ENCODE measurements at regions not wholly inside any gene's neighbourhood (a gene's known extent, or its start where the extent isn't known, plus 50 kb on each side); places are given as distances from the start of the nearest gene placed in this dataset.
A peak's percentile ranks its signal among the peaks of the same experiment; 100 is the strongest.

GRCh38 chrX:111005166-111005565, 90.8 kb upstream of the PAK3 start:
- CTCF ChIA-PET = no interaction called here
- ATAC-seq (ENCODE audit: poor library complexity) = no peak

DNA sequence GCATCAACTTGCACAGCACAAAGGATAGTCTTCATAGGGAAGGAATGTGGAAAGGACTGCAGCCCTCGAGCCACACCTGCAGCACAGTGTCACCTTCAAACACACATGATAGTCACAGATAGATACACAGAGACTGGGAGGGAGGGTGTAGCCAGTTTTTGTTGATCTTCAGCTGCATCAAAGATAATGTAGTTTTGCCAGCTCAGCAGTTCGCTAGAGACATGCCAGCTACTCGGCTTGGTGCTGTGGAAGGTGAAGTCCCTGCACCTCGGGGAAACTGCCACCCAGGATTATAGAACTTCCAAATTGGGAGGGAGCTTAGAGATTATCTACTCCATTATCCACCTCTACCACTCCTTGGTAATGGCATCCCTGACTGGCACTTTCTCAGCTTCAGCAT, 92.9 kb upstream of the PAK3 start:
- Histone ChIP-seq H3K4me3 (ENCODE audit: low read length) (no peak overlapping the region), H3K27ac (ENCODE audit: low read depth in 1 of 2, low read length in 2 of 2) (no peak overlapping the region), H3K36me3 (ENCODE audit: insufficient read depth, low read length) (no peaks in the 10 kb centered on the region), H3K9me3 (ENCODE audit: control insufficient read depth in 1 of 2, insufficient read depth in 1 of 2, low read length in 2 of 2) (no peaks in the 10 kb centered on the region), H3K4me1 (ENCODE audit: insufficient read depth, low read length) (no peaks in the 10 kb centered on the region), H3K27me3 (ENCODE audit: control insufficient read depth in 1 of 2, insufficient read depth in 2 of 2, low read length in 2 of 2) (no peaks in the 10 kb centered on the region)
- H3K36me3 Mint-ChIP-seq (ENCODE audit: low read depth) = no peaks in the 10 kb centered on the region
- H3K4me1 Mint-ChIP-seq (ENCODE audit: low read depth) = no peaks in the 10 kb centered on the region
- TF ChIP-seq, protein P1, sequence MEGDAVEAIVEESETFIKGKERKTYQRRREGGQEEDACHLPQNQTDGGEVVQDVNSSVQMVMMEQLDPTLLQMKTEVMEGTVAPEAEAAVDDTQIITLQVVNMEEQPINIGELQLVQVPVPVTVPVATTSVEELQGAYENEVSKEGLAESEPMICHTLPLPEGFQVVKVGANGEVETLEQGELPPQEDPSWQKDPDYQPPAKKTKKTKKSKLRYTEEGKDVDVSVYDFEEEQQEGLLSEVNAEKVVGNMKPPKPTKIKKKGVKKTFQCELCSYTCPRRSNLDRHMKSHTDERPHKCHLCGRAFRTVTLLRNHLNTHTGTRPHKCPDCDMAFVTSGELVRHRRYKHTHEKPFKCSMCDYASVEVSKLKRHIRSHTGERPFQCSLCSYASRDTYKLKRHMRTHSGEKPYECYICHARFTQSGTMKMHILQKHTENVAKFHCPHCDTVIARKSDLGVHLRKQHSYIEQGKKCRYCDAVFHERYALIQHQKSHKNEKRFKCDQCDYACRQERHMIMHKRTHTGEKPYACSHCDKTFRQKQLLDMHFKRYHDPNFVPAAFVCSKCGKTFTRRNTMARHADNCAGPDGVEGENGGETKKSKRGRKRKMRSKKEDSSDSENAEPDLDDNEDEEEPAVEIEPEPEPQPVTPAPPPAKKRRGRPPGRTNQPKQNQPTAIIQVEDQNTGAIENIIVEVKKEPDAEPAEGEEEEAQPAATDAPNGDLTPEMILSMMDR (IDR thresholded peaks at IDR 0.05) = no peak
- no peaks in the 10 kb centered on the region for H3K9me3 Mint-ChIP-seq
- ChIA-PET POLR2A (no interaction called here), CTCF (no interaction called here)
- peaks cover under 1% of the 10 kb centered on the region for H3K27me3 Mint-ChIP-seq
- H3K4me3 Mint-ChIP-seq = no peak overlapping the region
- ATAC-seq (ENCODE audit: poor library complexity) (no peak), DNase-seq (no peak)
- no peak overlapping the region for H3K27ac Mint-ChIP-seq
- intact Hi-C loops (cut with DNase I, micrococcal nuclease) = no loop called here

More at GRCh38 chrX:111005166-111005565, 90.8 kb upstream of the PAK3 start:
- Histone ChIP-seq H3K4me1 (ENCODE audit: insufficient read depth, low read length) (no peaks in the 10 kb centered on the region), H3K9me3 (ENCODE audit: control insufficient read depth in 1 of 2, insufficient read depth in 1 of 2, low read length in 2 of 2) (no peaks in the 10 kb centered on the region), H3K4me3 (ENCODE audit: low read length) (no peak overlapping the region), H3K27me3 (ENCODE audit: control insufficient read depth in 1 of 2, insufficient read depth in 2 of 2, low read length in 2 of 2) (no peaks in the 10 kb centered on the region), H3K36me3 (ENCODE audit: insufficient read depth, low read length) (no peaks in the 10 kb centered on the region), H3K27ac (ENCODE audit: low read depth in 1 of 2, low read length in 2 of 2) (no peak overlapping the region)
- intact Hi-C loops (cut with DNase I, micrococcal nuclease) = no loop called here
- Mint-ChIP-seq H3K4me1 (ENCODE audit: low read depth) (no peaks in the 10 kb centered on the region), H3K4me3 (no peak overlapping the region), H3K36me3 (ENCODE audit: low read depth) (no peaks in the 10 kb centered on the region), H3K9me3 (no peaks in the 10 kb centered on the region), H3K27me3 (peaks cover 4% of the 10 kb centered on the region), H3K27ac (no peak overlapping the region)
- POLR2A ChIA-PET = no interaction called here
- no peak for DNase-seq
- TF ChIP-seq, protein P1 (IDR thresholded peaks at IDR 0.05) = no peak

DNA sequence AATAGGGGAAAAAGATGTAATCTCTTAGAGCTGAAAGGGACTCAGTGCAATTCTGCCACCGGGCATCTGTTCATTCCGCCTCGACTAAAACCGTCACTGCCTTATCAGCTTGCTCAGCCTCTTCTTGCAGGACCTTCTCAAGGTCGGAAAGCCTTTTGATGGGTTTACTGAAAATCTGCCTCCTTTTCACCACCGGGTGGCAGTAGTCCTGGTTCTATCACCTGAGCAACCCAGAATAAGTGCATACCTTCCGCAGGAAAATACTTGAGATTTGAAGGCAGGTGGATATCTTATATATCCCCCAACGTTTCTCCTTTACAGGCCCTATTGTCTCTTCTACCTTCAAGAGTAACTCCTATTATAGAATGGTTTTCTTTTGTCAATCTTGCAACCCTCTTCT, 103.4 kb upstream of the PAK3 start:
- no peak overlapping the region for H3K27ac ChIP-seq (ENCODE audit: low read depth in 1 of 2, low read length in 2 of 2)
- ChIA-PET CTCF (interaction anchor here (1.1 kb wide), 1 partner anchor 106 kb away, joined by 3 read pairs; no protein-coding TSS in a partner anchor), POLR2A (no interaction called here)
- ATAC-seq (ENCODE audit: poor library complexity) (no peak), DNase-seq (peak in 10 of 14 experiments; percentile 0 to 56 (median 6))
- H3K36me3 Mint-ChIP-seq (ENCODE audit: low read depth) = no peaks in the 10 kb centered on the region
- TF ChIP-seq, protein P1 (IDR thresholded peaks at IDR 0.05) = peak; percentile 21
- H3K36me3 ChIP-seq (ENCODE audit: insufficient read depth, low read length) = no peaks in the 10 kb centered on the region
- peaks cover 18% of the 10 kb centered on the region for H3K27me3 Mint-ChIP-seq
- H3K4me3 ChIP-seq (ENCODE audit: low read length) = no peak overlapping the region
- H3K4me3 Mint-ChIP-seq = no peak overlapping the region
- H3K4me1 Mint-ChIP-seq (ENCODE audit: low read depth) = no peaks in the 10 kb centered on the region
- intact Hi-C loops (cut with DNase I, micrococcal nuclease) = loop anchor here (1.0 to 10.0 kb wide), 4 partner anchors 108 to 255 kb away; no protein-coding TSS in a partner anchor
- no peaks in the 10 kb centered on the region for H3K9me3 ChIP-seq (ENCODE audit: control insufficient read depth in 1 of 2, insufficient read depth in 1 of 2, low read length in 2 of 2)
- no peaks in the 10 kb centered on the region for H3K9me3 Mint-ChIP-seq
- H3K4me1 ChIP-seq (ENCODE audit: insufficient read depth, low read length) = no peaks in the 10 kb centered on the region
- no peak overlapping the region for H3K27ac Mint-ChIP-seq
- peaks cover 0 to 5% of the 10 kb centered on the region in 2 experiments for H3K27me3 ChIP-seq (ENCODE audit: control insufficient read depth in 1 of 2, insufficient read depth in 2 of 2, low read length in 2 of 2)

Measured in CD4-positive, alpha-beta T cell (primary cell).